ENCODE measurements at regions not wholly inside any gene's neighbourhood (a gene's known extent, or its start where the extent isn't known, plus 50 kb on each side); places are given as distances from the start of the nearest gene placed in this dataset.
"Not testable (repeated sequence)": the region's sequence is repeated elsewhere in the genome, so short reads cannot be mapped to it uniquely, and the experiment has no call there.

GRCh38 chr4:131192318-131192717 is 1956.8 kb upstream of the PCDH10 start:
- no peak for DNase-seq

- DNase-seq, result no peak
Observed at GRCh38 chr4:131207589-131207988, 1941.5 kb upstream of the PCDH10 start.

- DNase-seq, result no peak
Observed at GRCh38 chr4:131248314-131248713, 1900.8 kb upstream of the PCDH10 start.

GRCh38 chr4:131251321-131251720 is 1897.8 kb upstream of the PCDH10 start:
- DNase-seq, result no peak

GRCh38 chr4:131257241-131257640 is 1891.9 kb upstream of the PCDH10 start:
- no peak for DNase-seq

- no peak for DNase-seq
Observed at GRCh38 chr4:131258361-131258760, 1890.7 kb upstream of the PCDH10 start.

GRCh38 chr4:131288441-131288840 is 1860.7 kb upstream of the PCDH10 start:
- DNase-seq, result no peak

GRCh38 chr4:131296192-131296591 is 1852.9 kb upstream of the PCDH10 start:
- no peak for DNase-seq

- DNase-seq, result no peak
Observed at GRCh38 chr4:131302108-131302507, 1847.0 kb upstream of the PCDH10 start.

- DNase-seq, result no peak
Observed at GRCh38 chr4:131304686-131305085, 1844.4 kb upstream of the PCDH10 start.

- DNase-seq, result no peak
Observed at GRCh38 chr4:131309628-131310027, 1839.5 kb upstream of the PCDH10 start.

GRCh38 chr4:131316086-131316485 is 1833.0 kb upstream of the PCDH10 start:
- DNase-seq, result no peak

- DNase-seq, result no peak
Observed at GRCh38 chr4:131337936-131338335, 1811.2 kb upstream of the PCDH10 start.

GRCh38 chr4:131339137-131339536 is 1810.0 kb upstream of the PCDH10 start:
- DNase-seq, result no peak

- DNase-seq, result no peak
Observed at GRCh38 chr4:131344761-131345160, 1804.3 kb upstream of the PCDH10 start.

- DNase-seq, result no peak
Observed at GRCh38 chr4:131347816-131348215, 1801.3 kb upstream of the PCDH10 start.

- no peak for DNase-seq
Observed at GRCh38 chr4:131348263-131348662, 1800.8 kb upstream of the PCDH10 start.

- not testable (repeated sequence) for DNase-seq
Observed at GRCh38 chr4:131352371-131352770, 1796.7 kb upstream of the PCDH10 start.

GRCh38 chr4:131366714-131367113 is 1782.4 kb upstream of the PCDH10 start:
- DNase-seq, result no peak

- DNase-seq, result no peak
Observed at GRCh38 chr4:131367441-131367840, 1781.7 kb upstream of the PCDH10 start.

- DNase-seq, result no peak
Observed at GRCh38 chr4:131370846-131371245, 1778.2 kb upstream of the PCDH10 start.

- DNase-seq, result no peak
Observed at GRCh38 chr4:131381055-131381454, 1768.0 kb upstream of the PCDH10 start.

GRCh38 chr4:131382839-131383238 is 1766.3 kb upstream of the PCDH10 start:
- no peak for DNase-seq

- no peak for DNase-seq
Observed at GRCh38 chr4:131388277-131388676, 1760.8 kb upstream of the PCDH10 start.

- DNase-seq, result no peak
Observed at GRCh38 chr4:131408102-131408501, 1741.0 kb upstream of the PCDH10 start.

GRCh38 chr4:131411393-131411792 is 1737.7 kb upstream of the PCDH10 start:
- DNase-seq, result no peak

Measured in stimulated activated naive CD4-positive, alpha-beta T cell treated with Interleukin-2 at 50 U/mL for 16 hours (primary cell).